Adipocyte (in vitro differentiated cells): ENCODE measurements at regions not wholly inside any gene's neighbourhood (a gene's known extent, or its start where the extent isn't known, plus 50 kb on each side); places are given as distances from the start of the nearest gene placed in this dataset.
A peak's percentile ranks its signal among the peaks of the same experiment; 100 is the strongest.

Source experiments
- DNase-seq: peaks from one replicate; pipeline ENCODE4 v3.0.0-alpha.2; 2015; ENCODE audit warnings: low read depth
- H3K27me3 ChIP-seq: replicated peaks from 2 replicates; pipeline ENCODE4 v1.7.0; 2013; ENCODE audit warnings: mild to moderate bottlenecking, low read length, moderate library complexity; ENCODE audit not compliant: control insufficient read depth, insufficient read depth
- H3K36me3 ChIP-seq: 2 replicates; pipeline ENCODE4 v1.7.0; 2013; ENCODE audit warnings: low read length, mild to moderate bottlenecking, moderate library complexity; ENCODE audit not compliant: control insufficient read depth, insufficient read depth, severe bottlenecking
- H3K4me1 ChIP-seq: 2 replicates; pipeline ENCODE4 v1.7.0; 2013; ENCODE audit warnings: mild to moderate bottlenecking, low read length, moderate library complexity; ENCODE audit not compliant: control insufficient read depth, insufficient read depth
- H3K4me3 ChIP-seq: 2 replicates; pipeline ENCODE4 v1.7.0; 2013; ENCODE audit warnings: mild to moderate bottlenecking, low read length, moderate library complexity
- H3K9ac ChIP-seq: 2 replicates; pipeline ENCODE4 v1.7.0; 2013; ENCODE audit warnings: mild to moderate bottlenecking, low read length, moderate library complexity
- H3K9me3 ChIP-seq: 2 replicates; pipeline ENCODE4 v1.7.0; 2013; ENCODE audit warnings: mild to moderate bottlenecking, low read length, moderate library complexity; ENCODE audit not compliant: control insufficient read depth

GRCh38 chr1:63199706-63200335 lies 122.5 kb upstream of the FOXD3 start:
- DNase-seq = no peak
- no peak overlapping the region for H3K4me3 ChIP-seq
- H3K9me3 ChIP-seq = no peaks in the 10 kb centered on the region

GRCh38 chr1:63200676-63201075 lies 121.7 kb upstream of the FOXD3 start:
- Histone ChIP-seq H3K9me3 (no peaks in the 10 kb centered on the region), H3K4me1 (no peaks in the 10 kb centered on the region), H3K36me3 (no peaks in the 10 kb centered on the region), H3K4me3 (no peak overlapping the region), H3K27me3 (peaks cover 32% of the 10 kb centered on the region), H3K9ac (no peak overlapping the region)
- no peak for DNase-seq

More at GRCh38 chr1:63199706-63200335, 122.5 kb upstream of the FOXD3 start:
- Histone ChIP-seq H3K9ac (no peak overlapping the region), H3K36me3 (no peaks in the 10 kb centered on the region), H3K27me3 (peaks cover 32% of the 10 kb centered on the region), H3K4me1 (no peaks in the 10 kb centered on the region)

GRCh38 chr1:63203641-63204040 lies 118.7 kb upstream of the FOXD3 start:
- Histone ChIP-seq H3K4me3 (no peak overlapping the region), H3K4me1 (no peaks in the 10 kb centered on the region), H3K9ac (no peak overlapping the region), H3K36me3 (no peaks in the 10 kb centered on the region), H3K27me3 (peaks cover 23% of the 10 kb centered on the region), H3K9me3 (no peaks in the 10 kb centered on the region)
- DNase-seq = no peak

GRCh38 chr1:63205776-63206175 lies 116.6 kb upstream of the FOXD3 start:
- H3K27me3 ChIP-seq = peaks cover 9% of the 10 kb centered on the region
- H3K36me3 ChIP-seq = no peaks in the 10 kb centered on the region
- H3K9me3 ChIP-seq = no peaks in the 10 kb centered on the region
- H3K4me1 ChIP-seq = no peaks in the 10 kb centered on the region
- H3K4me3 ChIP-seq = no peak overlapping the region
- no peak overlapping the region for H3K9ac ChIP-seq
- DNase-seq = no peak

- Histone ChIP-seq H3K4me3 (no peak overlapping the region), H3K36me3 (no peaks in the 10 kb centered on the region), H3K27me3 (peaks cover 4% of the 10 kb centered on the region), H3K9me3 (peaks cover 3% of the 10 kb centered on the region), H3K4me1 (no peaks in the 10 kb centered on the region), H3K9ac (no peak overlapping the region)
- no peak for DNase-seq
These were observed 107.8 kb upstream of the FOXD3 start for GRCh38 chr1:63214553-63214952.

GRCh38 chr1:63223426-63223825 lies 98.9 kb upstream of the FOXD3 start:
- Histone ChIP-seq H3K9ac (no peak overlapping the region), H3K36me3 (no peaks in the 10 kb centered on the region), H3K4me3 (no peak overlapping the region), H3K9me3 (no peaks in the 10 kb centered on the region), H3K4me1 (no peaks in the 10 kb centered on the region), H3K27me3 (no peaks in the 10 kb centered on the region)
- DNase-seq = no peak

- Histone ChIP-seq H3K4me3 (no peak overlapping the region), H3K36me3 (no peaks in the 10 kb centered on the region), H3K27me3 (no peaks in the 10 kb centered on the region), H3K9ac (no peak overlapping the region), H3K4me1 (peaks cover 3% of the 10 kb centered on the region), H3K9me3 (peaks cover 5% of the 10 kb centered on the region)
- DNase-seq = no peak
These were observed 91.6 kb upstream of the FOXD3 start for GRCh38 chr1:63230722-63231121.

GRCh38 chr1:63238721-63239120 lies 83.6 kb upstream of the FOXD3 start:
- H3K9ac ChIP-seq = no peak overlapping the region
- no peak for DNase-seq
- H3K36me3 ChIP-seq = no peaks in the 10 kb centered on the region
- no peak overlapping the region for H3K4me3 ChIP-seq
- no peaks in the 10 kb centered on the region for H3K4me1 ChIP-seq
- H3K9me3 ChIP-seq = peaks cover 5% of the 10 kb centered on the region
- no peaks in the 10 kb centered on the region for H3K27me3 ChIP-seq

GRCh38 chr1:63245186-63245585 lies 77.2 kb upstream of the FOXD3 start:
- no peaks in the 10 kb centered on the region for H3K4me1 ChIP-seq
- H3K27me3 ChIP-seq = no peaks in the 10 kb centered on the region
- DNase-seq = no peak
- no peak overlapping the region for H3K4me3 ChIP-seq
- no peaks in the 10 kb centered on the region for H3K9me3 ChIP-seq
- H3K36me3 ChIP-seq = no peaks in the 10 kb centered on the region
- no peak overlapping the region for H3K9ac ChIP-seq

- H3K27me3 ChIP-seq = no peaks in the 10 kb centered on the region
- H3K4me3 ChIP-seq = no peak overlapping the region
- H3K4me1 ChIP-seq = no peaks in the 10 kb centered on the region
- no peak for DNase-seq
- no peak overlapping the region for H3K9ac ChIP-seq
- no peaks in the 10 kb centered on the region for H3K9me3 ChIP-seq
- no peaks in the 10 kb centered on the region for H3K36me3 ChIP-seq
These were observed 74.2 kb upstream of the FOXD3 start for GRCh38 chr1:63248216-63248615.

GRCh38 chr1:63255153-63255552 lies 67.2 kb upstream of the FOXD3 start:
- Histone ChIP-seq H3K9me3 (no peaks in the 10 kb centered on the region), H3K36me3 (no peaks in the 10 kb centered on the region), H3K9ac (no peak overlapping the region), H3K4me1 (peaks cover 21% of the 10 kb centered on the region), H3K4me3 (no peak overlapping the region), H3K27me3 (no peaks in the 10 kb centered on the region)
- peak; percentile 59 for DNase-seq
